H54 (cell line): ENCODE measurements at regions not wholly inside any gene's neighbourhood (a gene's known extent, or its start where the extent isn't known, plus 50 kb on each side); places are given as distances from the start of the nearest gene placed in this dataset.

ENCODE experiments used
- DNase-seq: peaks from one replicate; pipeline ENCODE4 v3.0.0; 2011; ENCODE audit warnings: low spot score, mixed read lengths; ENCODE audit not compliant: insufficient read length
- FAIRE-seq: peaks from 3 replicates; lab custom pipeline; 2011; peaks lifted over from hg19 to GRCh38; lab: Jason Lieb, UNC
- POLR2A ChIP-seq: IDR thresholded peaks from 2 replicates; pipeline ENCODE4 v1.6.1; 2011; ENCODE audit warnings: low read depth, mild to moderate bottlenecking, low read length

- no peak for TF ChIP-seq POLR2A
- no peak for FAIRE-seq
- no peak for DNase-seq
Observed at GRCh38 chr10:124305131-124305530, 113.6 kb downstream of the OAT start.

- no peak for DNase-seq
- TF ChIP-seq POLR2A: no peak
- FAIRE-seq: no peak
Observed at GRCh38 chr10:124303662-124304418, 114.9 kb downstream of the OAT start.

- no peak for DNase-seq
- FAIRE-seq: no peak
- no peak for TF ChIP-seq POLR2A
Observed at GRCh38 chr10:124302951-124303505, 115.7 kb downstream of the OAT start.

- no peak for TF ChIP-seq POLR2A
- FAIRE-seq (no peak), DNase-seq (no peak)
Observed at GRCh38 chr10:124301736-124302135, 117.0 kb downstream of the OAT start.

- TF ChIP-seq POLR2A: no peak
- no peak for FAIRE-seq
- no peak for DNase-seq
Observed at GRCh38 chr10:124300735-124301134, 118.0 kb downstream of the OAT start.

GRCh38 chr10:124300224-124300623 lies 118.5 kb downstream of the OAT start:
- DNase-seq (no peak), FAIRE-seq (no peak)
- no peak for TF ChIP-seq POLR2A

GRCh38 chr10:124299696-124300095 lies 119.0 kb downstream of the OAT start:
- FAIRE-seq: no peak
- no peak for TF ChIP-seq POLR2A

GRCh38 chr10:124298891-124299290 lies 119.8 kb downstream of the OAT start:
- no peak for TF ChIP-seq POLR2A
- no peak for DNase-seq
- FAIRE-seq: no peak

More at GRCh38 chr10:124299696-124300095, 119.0 kb downstream of the OAT start:
- no peak for DNase-seq

GRCh38 chr10:124296813-124297788 lies 121.6 kb downstream of the OAT start:
- FAIRE-seq (no peak), DNase-seq (no peak)
- no peak for TF ChIP-seq POLR2A

GRCh38 chr10:124296121-124296812 lies 122.5 kb downstream of the OAT start:
- FAIRE-seq (no peak), DNase-seq (no peak)
- no peak for TF ChIP-seq POLR2A

- TF ChIP-seq POLR2A: no peak
- FAIRE-seq (no peak), DNase-seq (no peak)
Observed at GRCh38 chr10:124294811-124295770, 123.6 kb downstream of the OAT start.
